ENCODE measurements at regions not wholly inside any gene's neighbourhood (a gene's known extent, or its start where the extent isn't known, plus 50 kb on each side); places are given as distances from the start of the nearest gene placed in this dataset.

DNA sequence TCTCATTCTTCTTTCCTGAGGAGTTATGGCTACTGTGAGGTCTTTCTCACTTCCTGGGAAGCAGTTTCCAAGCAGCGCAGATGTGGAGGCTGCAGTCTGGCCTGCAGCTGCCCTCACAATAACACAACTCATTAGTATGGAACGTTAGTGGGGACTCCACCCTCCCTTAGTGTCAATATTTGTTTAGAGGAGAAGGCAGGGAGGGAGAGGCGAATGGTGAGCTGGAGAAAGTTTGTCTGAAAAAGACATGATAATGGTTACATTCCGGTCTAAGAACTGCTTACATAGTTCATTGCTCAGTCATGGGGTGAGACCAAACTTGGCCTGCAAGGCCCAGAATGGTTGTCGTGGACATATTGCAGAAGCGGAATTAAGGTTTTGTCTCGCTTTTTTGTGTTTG, 170.2 kb downstream of the HS3ST3B1 start (continued):
- TF ChIP-seq, protein P1, sequence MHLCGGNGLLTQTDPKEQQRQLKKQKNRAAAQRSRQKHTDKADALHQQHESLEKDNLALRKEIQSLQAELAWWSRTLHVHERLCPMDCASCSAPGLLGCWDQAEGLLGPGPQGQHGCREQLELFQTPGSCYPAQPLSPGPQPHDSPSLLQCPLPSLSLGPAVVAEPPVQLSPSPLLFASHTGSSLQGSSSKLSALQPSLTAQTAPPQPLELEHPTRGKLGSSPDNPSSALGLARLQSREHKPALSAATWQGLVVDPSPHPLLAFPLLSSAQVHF (CRISPR knock-in tag; IDR thresholded peaks at IDR 0.05), result no peak
- no peak for TF ChIP-seq ATF1 (CRISPR knock-in tag; IDR thresholded peaks at IDR 0.05)
- no peak for TF ChIP-seq AHR (CRISPR knock-in tag; IDR thresholded peaks at IDR 0.05)
- TF ChIP-seq ZNF337 (CRISPR knock-in tag; IDR thresholded peaks at IDR 0.05; ENCODE audit: borderline replicate concordance, low read depth), result no peak
- TF ChIP-seq, protein P2, sequence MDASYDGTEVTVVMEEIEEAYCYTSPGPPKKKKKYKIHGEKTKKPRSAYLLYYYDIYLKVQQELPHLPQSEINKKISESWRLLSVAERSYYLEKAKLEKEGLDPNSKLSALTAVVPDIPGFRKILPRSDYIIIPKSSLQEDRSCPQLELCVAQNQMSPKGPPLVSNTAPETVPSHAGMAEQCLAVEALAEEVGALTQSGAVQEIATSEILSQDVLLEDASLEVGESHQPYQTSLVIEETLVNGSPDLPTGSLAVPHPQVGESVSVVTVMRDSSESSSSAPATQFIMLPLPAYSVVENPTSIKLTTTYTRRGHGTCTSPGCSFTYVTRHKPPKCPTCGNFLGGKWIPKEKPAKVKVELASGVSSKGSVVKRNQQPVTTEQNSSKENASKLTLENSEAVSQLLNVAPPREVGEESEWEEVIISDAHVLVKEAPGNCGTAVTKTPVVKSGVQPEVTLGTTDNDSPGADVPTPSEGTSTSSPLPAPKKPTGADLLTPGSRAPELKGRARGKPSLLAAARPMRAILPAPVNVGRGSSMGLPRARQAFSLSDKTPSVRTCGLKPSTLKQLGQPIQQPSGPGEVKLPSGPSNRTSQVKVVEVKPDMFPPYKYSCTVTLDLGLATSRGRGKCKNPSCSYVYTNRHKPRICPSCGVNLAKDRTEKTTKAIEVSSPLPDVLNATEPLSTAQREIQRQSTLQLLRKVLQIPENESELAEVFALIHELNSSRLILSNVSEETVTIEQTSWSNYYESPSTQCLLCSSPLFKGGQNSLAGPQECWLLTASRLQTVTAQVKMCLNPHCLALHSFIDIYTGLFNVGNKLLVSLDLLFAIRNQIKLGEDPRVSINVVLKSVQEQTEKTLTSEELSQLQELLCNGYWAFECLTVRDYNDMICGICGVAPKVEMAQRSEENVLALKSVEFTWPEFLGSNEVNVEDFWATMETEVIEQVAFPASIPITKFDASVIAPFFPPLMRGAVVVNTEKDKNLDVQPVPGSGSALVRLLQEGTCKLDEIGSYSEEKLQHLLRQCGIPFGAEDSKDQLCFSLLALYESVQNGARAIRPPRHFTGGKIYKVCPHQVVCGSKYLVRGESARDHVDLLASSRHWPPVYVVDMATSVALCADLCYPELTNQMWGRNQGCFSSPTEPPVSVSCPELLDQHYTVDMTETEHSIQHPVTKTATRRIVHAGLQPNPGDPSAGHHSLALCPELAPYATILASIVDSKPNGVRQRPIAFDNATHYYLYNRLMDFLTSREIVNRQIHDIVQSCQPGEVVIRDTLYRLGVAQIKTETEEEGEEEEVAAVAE (CRISPR knock-in tag; IDR thresholded peaks at IDR 0.05; ENCODE audit: borderline replicate concordance), result no peak
- TF ChIP-seq HNRNPK (IDR thresholded peaks at IDR 0.05; ENCODE audit: low read depth, low read length, poor library complexity, severe bottlenecking), result no peak
- no peak for TF ChIP-seq SIX1 (CRISPR knock-in tag; IDR thresholded peaks at IDR 0.05; ENCODE audit: borderline replicate concordance)
- TF ChIP-seq RAD21 (CRISPR knock-in tag; IDR thresholded peaks at IDR 0.05), result no peak
- TF ChIP-seq, protein P3, sequence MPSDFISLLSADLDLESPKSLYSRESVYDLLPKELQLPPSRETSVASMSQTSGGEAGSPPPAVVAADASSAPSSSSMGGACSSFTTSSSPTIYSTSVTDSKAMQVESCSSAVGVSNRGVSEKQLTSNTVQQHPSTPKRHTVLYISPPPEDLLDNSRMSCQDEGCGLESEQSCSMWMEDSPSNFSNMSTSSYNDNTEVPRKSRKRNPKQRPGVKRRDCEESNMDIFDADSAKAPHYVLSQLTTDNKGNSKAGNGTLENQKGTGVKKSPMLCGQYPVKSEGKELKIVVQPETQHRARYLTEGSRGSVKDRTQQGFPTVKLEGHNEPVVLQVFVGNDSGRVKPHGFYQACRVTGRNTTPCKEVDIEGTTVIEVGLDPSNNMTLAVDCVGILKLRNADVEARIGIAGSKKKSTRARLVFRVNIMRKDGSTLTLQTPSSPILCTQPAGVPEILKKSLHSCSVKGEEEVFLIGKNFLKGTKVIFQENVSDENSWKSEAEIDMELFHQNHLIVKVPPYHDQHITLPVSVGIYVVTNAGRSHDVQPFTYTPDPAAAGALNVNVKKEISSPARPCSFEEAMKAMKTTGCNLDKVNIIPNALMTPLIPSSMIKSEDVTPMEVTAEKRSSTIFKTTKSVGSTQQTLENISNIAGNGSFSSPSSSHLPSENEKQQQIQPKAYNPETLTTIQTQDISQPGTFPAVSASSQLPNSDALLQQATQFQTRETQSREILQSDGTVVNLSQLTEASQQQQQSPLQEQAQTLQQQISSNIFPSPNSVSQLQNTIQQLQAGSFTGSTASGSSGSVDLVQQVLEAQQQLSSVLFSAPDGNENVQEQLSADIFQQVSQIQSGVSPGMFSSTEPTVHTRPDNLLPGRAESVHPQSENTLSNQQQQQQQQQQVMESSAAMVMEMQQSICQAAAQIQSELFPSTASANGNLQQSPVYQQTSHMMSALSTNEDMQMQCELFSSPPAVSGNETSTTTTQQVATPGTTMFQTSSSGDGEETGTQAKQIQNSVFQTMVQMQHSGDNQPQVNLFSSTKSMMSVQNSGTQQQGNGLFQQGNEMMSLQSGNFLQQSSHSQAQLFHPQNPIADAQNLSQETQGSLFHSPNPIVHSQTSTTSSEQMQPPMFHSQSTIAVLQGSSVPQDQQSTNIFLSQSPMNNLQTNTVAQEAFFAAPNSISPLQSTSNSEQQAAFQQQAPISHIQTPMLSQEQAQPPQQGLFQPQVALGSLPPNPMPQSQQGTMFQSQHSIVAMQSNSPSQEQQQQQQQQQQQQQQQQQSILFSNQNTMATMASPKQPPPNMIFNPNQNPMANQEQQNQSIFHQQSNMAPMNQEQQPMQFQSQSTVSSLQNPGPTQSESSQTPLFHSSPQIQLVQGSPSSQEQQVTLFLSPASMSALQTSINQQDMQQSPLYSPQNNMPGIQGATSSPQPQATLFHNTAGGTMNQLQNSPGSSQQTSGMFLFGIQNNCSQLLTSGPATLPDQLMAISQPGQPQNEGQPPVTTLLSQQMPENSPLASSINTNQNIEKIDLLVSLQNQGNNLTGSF (CRISPR knock-in tag; IDR thresholded peaks at IDR 0.05), result no peak
- no peak for TF ChIP-seq MEIS2 (CRISPR knock-in tag; IDR thresholded peaks at IDR 0.05)
- TF ChIP-seq ZNF230 (CRISPR knock-in tag; IDR thresholded peaks at IDR 0.05), result no peak
- TF ChIP-seq MYC (CRISPR knock-in tag; IDR thresholded peaks at IDR 0.05; ENCODE audit: borderline replicate concordance), result no peak
- TF ChIP-seq ZFAT (CRISPR knock-in tag; conservative IDR thresholded peaks at IDR 0.05), result no peak
- TF ChIP-seq KAT8 (CRISPR knock-in tag; IDR thresholded peaks at IDR 0.05), result 0 out of 2 replicates have a peak, but pooled peaks have one; percentile 52
- no peak for TF ChIP-seq ZNF17 (CRISPR knock-in tag; IDR thresholded peaks at IDR 0.05)
- TF ChIP-seq ZNF660 (CRISPR knock-in tag; IDR thresholded peaks at IDR 0.05; ENCODE audit: borderline replicate concordance, low read depth), result no peak
- TF ChIP-seq HOXD1 (CRISPR knock-in tag; IDR thresholded peaks at IDR 0.05), result no peak

All from HepG2 (cell line).